Activated naive CD8-positive, alpha-beta T cell treated with anti-CD3 and anti-CD28 coated beads, Interleukin-2, amount 50 U/mL, for 24 hours (primary cell): ENCODE measurements at regions not wholly inside any gene's neighbourhood (a gene's known extent, or its start where the extent isn't known, plus 50 kb on each side); places are given as distances from the start of the nearest gene placed in this dataset.
A peak's percentile ranks its signal among the peaks of the same experiment; 100 is the strongest.
"Not testable (repeated sequence)": the region's sequence is repeated elsewhere in the genome, so short reads cannot be mapped to it uniquely, and the experiment has no call there.

Experiments
- ATAC-seq: fragments of 150-1000 bp; cut with Tn5 transposase; one replicate; pipeline ENCODE4 v1.10.0; 2021
- DNase-seq: peaks from one replicate; pipeline ENCODE4 v3.0.0; 2021
- H3K27ac Mint-ChIP-seq: one replicate; pipeline ENCODE4 v1.8.0; 2021; ENCODE audit warnings: mild to moderate bottlenecking, mixed read lengths
- H3K27me3 Mint-ChIP-seq: one replicate; pipeline ENCODE4 v1.8.0; 2021; ENCODE audit warnings: mixed read lengths
- H3K36me3 Mint-ChIP-seq: one replicate; pipeline ENCODE4 v1.8.0; 2021; ENCODE audit warnings: low read depth, mixed read lengths
- H3K4me1 Mint-ChIP-seq: one replicate; pipeline ENCODE4 v1.8.0; 2021; ENCODE audit warnings: mixed read lengths
- H3K4me3 Mint-ChIP-seq: one replicate; pipeline ENCODE4 v1.8.0; 2021; ENCODE audit warnings: mild to moderate bottlenecking, moderate library complexity, mixed read lengths
- H3K9me3 Mint-ChIP-seq: one replicate; pipeline ENCODE4 v1.8.0; 2021; ENCODE audit warnings: mixed read lengths

- H3K9me3 Mint-ChIP-seq, H3K36me3 Mint-ChIP-seq, H3K27ac Mint-ChIP-seq, H3K4me3 Mint-ChIP-seq, ATAC-seq, H3K27me3 Mint-ChIP-seq, H3K4me1 Mint-ChIP-seq, DNase-seq: not testable (repeated sequence)
Observed at GRCh38 chr3:75394102-75394501, 270.0 kb upstream of the FRG2C start.

GRCh38 chr3:75394562-75395360 is 269.4 kb upstream of the FRG2C start:
- H3K27me3 Mint-ChIP-seq, H3K27ac Mint-ChIP-seq, DNase-seq, H3K9me3 Mint-ChIP-seq, H3K36me3 Mint-ChIP-seq, H3K4me1 Mint-ChIP-seq, ATAC-seq, H3K4me3 Mint-ChIP-seq: not testable (repeated sequence)

GRCh38 chr3:75395580-75396315 is 268.4 kb upstream of the FRG2C start:
- no peak for DNase-seq
- Mint-ChIP-seq H3K4me1 (no peaks in the 10 kb centered on the region), H3K36me3 (no peaks in the 10 kb centered on the region), H3K27ac (no peak overlapping the region), H3K27me3 (peaks cover 2% of the 10 kb centered on the region), H3K4me3 (no peak overlapping the region), H3K9me3 (no peaks in the 10 kb centered on the region)
- no peak for ATAC-seq

- peaks cover 2% of the 10 kb centered on the region for H3K27me3 Mint-ChIP-seq
- ATAC-seq (no peak), DNase-seq (no peak)
- H3K9me3 Mint-ChIP-seq: no peaks in the 10 kb centered on the region
- H3K27ac Mint-ChIP-seq: no peak overlapping the region
- H3K4me3 Mint-ChIP-seq: no peak overlapping the region
- no peaks in the 10 kb centered on the region for H3K36me3 Mint-ChIP-seq
- no peaks in the 10 kb centered on the region for H3K4me1 Mint-ChIP-seq
Observed at GRCh38 chr3:75396316-75396802, 267.8 kb upstream of the FRG2C start.

GRCh38 chr3:75397486-75397885 is 266.6 kb upstream of the FRG2C start:
- H3K27me3 Mint-ChIP-seq, ATAC-seq, H3K27ac Mint-ChIP-seq, DNase-seq, H3K36me3 Mint-ChIP-seq, H3K4me1 Mint-ChIP-seq, H3K4me3 Mint-ChIP-seq, H3K9me3 Mint-ChIP-seq: not testable (repeated sequence)

- H3K4me3 Mint-ChIP-seq: not testable (repeated sequence)
Observed at GRCh38 chr3:75422101-75422945, 241.8 kb upstream of the FRG2C start.

GRCh38 chr3:75425379-75425778 is 238.7 kb upstream of the FRG2C start:
- H3K4me1 Mint-ChIP-seq, ATAC-seq, H3K27ac Mint-ChIP-seq, DNase-seq, H3K27me3 Mint-ChIP-seq, H3K4me3 Mint-ChIP-seq, H3K9me3 Mint-ChIP-seq: not testable (repeated sequence)
- H3K36me3 Mint-ChIP-seq: peaks cover 14% of the 10 kb centered on the region

More at GRCh38 chr3:75422101-75422945, 241.8 kb upstream of the FRG2C start:
- H3K4me1 Mint-ChIP-seq, H3K36me3 Mint-ChIP-seq, H3K27ac Mint-ChIP-seq, ATAC-seq, H3K9me3 Mint-ChIP-seq, H3K27me3 Mint-ChIP-seq: not testable (repeated sequence)
- DNase-seq: peak; percentile 43

GRCh38 chr3:75427486-75427885 is 236.6 kb upstream of the FRG2C start:
- H3K4me3 Mint-ChIP-seq, H3K9me3 Mint-ChIP-seq, H3K27me3 Mint-ChIP-seq, DNase-seq, ATAC-seq, H3K27ac Mint-ChIP-seq, H3K4me1 Mint-ChIP-seq: not testable (repeated sequence)
- H3K36me3 Mint-ChIP-seq: peaks cover 11% of the 10 kb centered on the region

- not testable (repeated sequence) for H3K4me3 Mint-ChIP-seq, ATAC-seq, DNase-seq, H3K36me3 Mint-ChIP-seq, H3K27ac Mint-ChIP-seq, H3K9me3 Mint-ChIP-seq, H3K27me3 Mint-ChIP-seq
- H3K4me1 Mint-ChIP-seq: peaks cover 10% of the 10 kb centered on the region
Observed at GRCh38 chr3:75427906-75428305, 236.2 kb upstream of the FRG2C start.

- not testable (repeated sequence) for H3K4me3 Mint-ChIP-seq, ATAC-seq, H3K9me3 Mint-ChIP-seq, H3K27ac Mint-ChIP-seq, H3K27me3 Mint-ChIP-seq, H3K36me3 Mint-ChIP-seq
- peak; percentile 75 for DNase-seq
- peaks cover 25% of the 10 kb centered on the region for H3K4me1 Mint-ChIP-seq
Observed at GRCh38 chr3:75429561-75430220, 234.4 kb upstream of the FRG2C start.

GRCh38 chr3:75430406-75430805 is 233.7 kb upstream of the FRG2C start:
- H3K27me3 Mint-ChIP-seq, H3K36me3 Mint-ChIP-seq, H3K4me3 Mint-ChIP-seq: not testable (repeated sequence)

GRCh38 chr3:75431120-75431519 is 233.0 kb upstream of the FRG2C start:
- H3K9me3 Mint-ChIP-seq, H3K36me3 Mint-ChIP-seq, H3K27me3 Mint-ChIP-seq, H3K27ac Mint-ChIP-seq, DNase-seq, ATAC-seq, H3K4me3 Mint-ChIP-seq: not testable (repeated sequence)
- peaks cover 27% of the 10 kb centered on the region for H3K4me1 Mint-ChIP-seq

More at GRCh38 chr3:75430406-75430805, 233.7 kb upstream of the FRG2C start:
- ATAC-seq, H3K9me3 Mint-ChIP-seq, DNase-seq, H3K27ac Mint-ChIP-seq: not testable (repeated sequence)
- peaks cover 25% of the 10 kb centered on the region for H3K4me1 Mint-ChIP-seq

GRCh38 chr3:75432466-75432865 is 231.7 kb upstream of the FRG2C start:
- peaks cover 29% of the 10 kb centered on the region for H3K4me1 Mint-ChIP-seq
- H3K27me3 Mint-ChIP-seq, H3K4me3 Mint-ChIP-seq, H3K36me3 Mint-ChIP-seq, ATAC-seq, H3K27ac Mint-ChIP-seq, H3K9me3 Mint-ChIP-seq, DNase-seq: not testable (repeated sequence)

GRCh38 chr3:75432885-75433284 is 231.2 kb upstream of the FRG2C start:
- DNase-seq, H3K27me3 Mint-ChIP-seq, H3K36me3 Mint-ChIP-seq, H3K9me3 Mint-ChIP-seq, ATAC-seq: not testable (repeated sequence)
- Mint-ChIP-seq H3K27ac (peak overlapping the region; percentile 31), H3K4me1 (peaks cover 29% of the 10 kb centered on the region), H3K4me3 (peak overlapping the region; percentile 91)
